ENCODE measurements at regions not wholly inside any gene's neighbourhood (a gene's known extent, or its start where the extent isn't known, plus 50 kb on each side); places are given as distances from the start of the nearest gene placed in this dataset.

GRCh38 chr4:137599734-137600133 lies 67.4 kb upstream of the PCDH18 start:
- Histone ChIP-seq H3K4me1 (ENCODE audit: control insufficient read depth, insufficient read depth, low read length) (peaks cover 2% of the 10 kb centered on the region; the same call in 1 of the 2 replicates), H3K18ac (ENCODE audit: low read depth, low read length) (no peak overlapping the region), H3K9me1 (ENCODE audit: insufficient read depth, low read length) (no peaks in the 10 kb centered on the region), H4K20me1 (ENCODE audit: insufficient read depth, low read length) (no peaks in the 10 kb centered on the region), H3K9ac (ENCODE audit: low read depth, low read length) (no peak overlapping the region), H3K4me2 (ENCODE audit: low read depth, low read length) (no peak overlapping the region), H2BK120ac (ENCODE audit: low read depth, low read length) (no peak overlapping the region), H4K8ac (ENCODE audit: low read depth in 2 of 2, low read length in 2 of 2) (no peak overlapping the region), H4K91ac (ENCODE audit: insufficient read depth, low read depth, low read length) (no peak overlapping the region), H3K27ac (ENCODE audit: insufficient read depth, low read length) (no peak overlapping the region), H3K9me3 (ENCODE audit: control insufficient read depth, insufficient read depth, low read length) (no peaks in the 10 kb centered on the region), H2BK20ac (ENCODE audit: low read depth, low read length) (no peak overlapping the region), H3K4ac (ENCODE audit: low read depth, low read length) (no peak overlapping the region), H3K56ac (ENCODE audit: extremely low read depth, insufficient read depth, low read length) (no peak overlapping the region), H3K79me1 (ENCODE audit: low read depth in 1 of 2, low read length in 2 of 2) (no peaks in the 10 kb centered on the region), H2AK9ac (replicated peaks; ENCODE audit: low read depth, low read length, poor library complexity) (no peak overlapping the region), H3K14ac (replicated peaks; ENCODE audit: low read depth, low read length) (no peak overlapping the region), H2AFZ (replicated peaks; ENCODE audit: low read length, poor library complexity) (no peak overlapping the region), H3K23ac (ENCODE audit: low read depth, low read length) (no peak overlapping the region), H3K27me3 (ENCODE audit: control insufficient read depth, insufficient read depth, low read length) (no peaks in the 10 kb centered on the region), H2BK15ac (ENCODE audit: low read depth, low read length) (no peak overlapping the region), H3K4me3 (ENCODE audit: insufficient read depth, low read depth, low read length) (no peak overlapping the region), H2AK5ac (ENCODE audit: low read depth, low read length) (no peak overlapping the region), H2BK5ac (ENCODE audit: low read depth, low read length, poor library complexity, severe bottlenecking) (no peak overlapping the region), H4K5ac (ENCODE audit: low read depth, low read length) (no peak overlapping the region), H3K36me3 (ENCODE audit: control insufficient read depth, insufficient read depth, low read length) (no peaks in the 10 kb centered on the region)
- ChIA-PET CTCF (no interaction called here), POLR2A (ENCODE audit: unreplicated experiment) (interaction anchor here (0.6 kb wide), 1 partner anchor 79 kb away, joined by 4 read pairs; no protein-coding TSS in a partner anchor)
- TF ChIP-seq NFE2L2 (IDR thresholded peaks at IDR 0.05; ENCODE audit: low read depth, low read length) (no peak), CEBPB (IDR thresholded peaks at IDR 0.05; ENCODE audit: low read depth, low read length) (no peak), BHLHE40 (IDR thresholded peaks at IDR 0.05; ENCODE audit: low read depth, low read length) (no peak), CTCF (conservative IDR thresholded peaks at IDR 0.05; ENCODE audit: low read depth, low read length) (no peak), RAD21 (IDR thresholded peaks at IDR 0.05; ENCODE audit: low read length) (no peak), CHD1 (IDR thresholded peaks at IDR 0.05; ENCODE audit: low read depth, low read length) (no peak), MAZ (IDR thresholded peaks at IDR 0.05; ENCODE audit: borderline replicate concordance, low read depth, low read length) (no peak), MXI1 (IDR thresholded peaks at IDR 0.05; ENCODE audit: borderline replicate concordance, low read depth, low read length) (no peak), ELK1 (IDR thresholded peaks at IDR 0.05; ENCODE audit: borderline replicate concordance, low read depth, low read length) (no peak), MAFK (IDR thresholded peaks at IDR 0.05; ENCODE audit: low read depth, low read length) (no peak), POLR2A (IDR thresholded peaks at IDR 0.05; ENCODE audit: low read depth, low read length) (no peak), FOS (IDR thresholded peaks at IDR 0.05; ENCODE audit: low read depth, low read length) (no peak), RCOR1 (IDR thresholded peaks at IDR 0.05; ENCODE audit: insufficient replicate concordance, low read length) (no peak), USF2 (IDR thresholded peaks at IDR 0.05; ENCODE audit: low read depth, low read length) (no peak)
- intact Hi-C loops (cut with micrococcal nuclease) (no loop called here), in situ Hi-C loops (cut with MboI; ENCODE audit: low sequenced_read_pairs) (no loop called here), dilution Hi-C loops (cut with HindIII; ENCODE audit: low sequenced_read_pairs, unreplicated experiment) (no loop called here)
- no peak for ATAC-seq (ENCODE audit: low read depth)
- WGBS, 2 experiments (ENCODE audit: extremely low coverage in 2 of 2, insufficient read length in 1 of 2), result no CpG with 5 or more reads among the region's 1 CpG
- BruUV-seq (replicated peaks), result no TSS peak
- DNase-seq, result no peak

Data from IMR-90 (cell line).